ENCODE measurements at regions not wholly inside any gene's neighbourhood (a gene's known extent, or its start where the extent isn't known, plus 50 kb on each side); places are given as distances from the start of the nearest gene placed in this dataset.
"Not testable (repeated sequence)": the region's sequence is repeated elsewhere in the genome, so short reads cannot be mapped to it uniquely, and the experiment has no call there.

GRCh38 chr14:71165121-71166031, 258.1 kb downstream of the PCNX1 start:
- no peak for DNase-seq

- DNase-seq: peak; percentile 54 to 79
Measured at GRCh38 chr14:71166180-71166837, 259.1 kb downstream of the PCNX1 start.

- not testable (repeated sequence) for DNase-seq
Measured at GRCh38 chr14:71167325-71167950, 260.2 kb downstream of the PCNX1 start.

GRCh38 chr14:71168161-71168560, 260.9 kb downstream of the PCNX1 start:
- DNase-seq: not testable (repeated sequence)

- no peak for DNase-seq
Measured at GRCh38 chr14:71168564-71169427, 261.5 kb downstream of the PCNX1 start.

GRCh38 chr14:71169861-71170260, 262.6 kb downstream of the PCNX1 start:
- DNase-seq: no peak

GRCh38 chr14:71175491-71175890, 268.2 kb downstream of the PCNX1 start:
- DNase-seq: no peak

- DNase-seq: no peak
Measured at GRCh38 chr14:71179066-71179465, 271.8 kb downstream of the PCNX1 start.

- DNase-seq: no peak
Measured at GRCh38 chr14:71180397-71180796, 273.1 kb downstream of the PCNX1 start.

GRCh38 chr14:71181215-71182003, 274.1 kb downstream of the PCNX1 start:
- DNase-seq: peak in 1 of 2 experiments; percentile 16

- peak; percentile 100 for DNase-seq
Measured at GRCh38 chr14:71183876-71184689, 276.8 kb downstream of the PCNX1 start.

- no peak for DNase-seq
Measured at GRCh38 chr14:71185637-71186036, 278.4 kb downstream of the PCNX1 start.

- no peak for DNase-seq
Measured at GRCh38 chr14:71187633-71188356, 280.5 kb downstream of the PCNX1 start.

- DNase-seq: peak; percentile 67 to 92
Measured at GRCh38 chr14:71190770-71191374, 283.6 kb downstream of the PCNX1 start.

- no peak for DNase-seq
Measured at GRCh38 chr14:71193663-71194062, 286.4 kb downstream of the PCNX1 start.

GRCh38 chr14:71194251-71194650, 287.0 kb downstream of the PCNX1 start:
- DNase-seq: no peak

- no peak for DNase-seq
Measured at GRCh38 chr14:71196921-71197320, 289.7 kb downstream of the PCNX1 start.

GRCh38 chr14:71198687-71199086, 291.4 kb downstream of the PCNX1 start:
- DNase-seq: no peak

GRCh38 chr14:71201840-71202239, 294.6 kb downstream of the PCNX1 start:
- no peak for DNase-seq

- DNase-seq: no peak
Measured at GRCh38 chr14:71202881-71203280, 295.6 kb downstream of the PCNX1 start.
